HFFc6 (cell line): ENCODE measurements at regions not wholly inside any gene's neighbourhood (a gene's known extent, or its start where the extent isn't known, plus 50 kb on each side); places are given as distances from the start of the nearest gene placed in this dataset.

ENCODE experiments used
- DNase-seq: peaks from one replicate; pipeline ENCODE4 v3.0.0-alpha.2; 2018
- H3K27ac Mint-ChIP-seq: 2 replicates; pipeline ENCODE4 v1.8.0; 2020; ENCODE audit warnings: mild to moderate bottlenecking, mixed read lengths
- H3K27me3 Mint-ChIP-seq: 2 replicates; pipeline ENCODE4 v1.8.0; 2021; ENCODE audit warnings: mild to moderate bottlenecking, moderate library complexity, mixed read lengths; ENCODE audit not compliant: insufficient read depth
- H3K36me3 Mint-ChIP-seq: 2 replicates; pipeline ENCODE4 v1.8.0; 2021; ENCODE audit warnings: low read depth, mixed read lengths
- H3K4me1 Mint-ChIP-seq: 2 replicates; pipeline ENCODE4 v1.8.0; 2020; ENCODE audit warnings: low read depth, mixed read lengths
- H3K4me3 Mint-ChIP-seq: 2 replicates; pipeline ENCODE4 v1.8.0; 2020; ENCODE audit warnings: mild to moderate bottlenecking, moderate library complexity, mixed read lengths
- H3K9me3 Mint-ChIP-seq: 2 replicates; pipeline ENCODE4 v1.8.0; 2020; ENCODE audit warnings: mild to moderate bottlenecking, mixed read lengths
- CTCF ChIP-seq: fragments of 200-600 bp; sonication (generic); IDR thresholded peaks from 2 replicates; pipeline ENCODE4 v1.5.0; 2021; ENCODE audit warnings: antibody characterized with exemption, mild to moderate bottlenecking

- no peak for DNase-seq
- no peaks in the 10 kb centered on the region for H3K9me3 Mint-ChIP-seq
- H3K27ac Mint-ChIP-seq: no peak overlapping the region
- H3K27me3 Mint-ChIP-seq: peaks cover 20% of the 10 kb centered on the region
- H3K36me3 Mint-ChIP-seq: no peaks in the 10 kb centered on the region
- H3K4me1 Mint-ChIP-seq: no peaks in the 10 kb centered on the region
- no peak for TF ChIP-seq CTCF
- no peak overlapping the region for H3K4me3 Mint-ChIP-seq
These were observed 241.4 kb upstream of the PODXL start for GRCh38 chr7:131797841-131798240.

GRCh38 chr7:131795400-131795799, 239.0 kb upstream of the PODXL start:
- no peak overlapping the region for H3K27ac Mint-ChIP-seq
- H3K36me3 Mint-ChIP-seq: no peaks in the 10 kb centered on the region
- no peak overlapping the region for H3K4me3 Mint-ChIP-seq
- no peaks in the 10 kb centered on the region for H3K4me1 Mint-ChIP-seq
- no peak for TF ChIP-seq CTCF
- no peaks in the 10 kb centered on the region for H3K9me3 Mint-ChIP-seq
- DNase-seq: no peak
- peaks cover 13% of the 10 kb centered on the region for H3K27me3 Mint-ChIP-seq

GRCh38 chr7:131792311-131792710, 235.9 kb upstream of the PODXL start:
- H3K4me3 Mint-ChIP-seq: no peak overlapping the region
- peaks cover 11% of the 10 kb centered on the region; the same call in 1 of the 2 replicates for H3K27me3 Mint-ChIP-seq

GRCh38 chr7:131787101-131787500, 230.7 kb upstream of the PODXL start:
- Mint-ChIP-seq H3K9me3 (no peaks in the 10 kb centered on the region), H3K4me3 (no peak overlapping the region), H3K27me3 (peaks cover 8% of the 10 kb centered on the region), H3K27ac (no peak overlapping the region), H3K36me3 (no peaks in the 10 kb centered on the region), H3K4me1 (no peaks in the 10 kb centered on the region)
- no peak for TF ChIP-seq CTCF
- DNase-seq: no peak

More at GRCh38 chr7:131792311-131792710, 235.9 kb upstream of the PODXL start:
- Mint-ChIP-seq H3K27ac (no peak overlapping the region), H3K4me1 (no peaks in the 10 kb centered on the region), H3K36me3 (no peaks in the 10 kb centered on the region), H3K9me3 (no peaks in the 10 kb centered on the region)
- no peak for DNase-seq
- no peak for TF ChIP-seq CTCF

- Mint-ChIP-seq H3K4me1 (no peaks in the 10 kb centered on the region), H3K4me3 (no peak overlapping the region), H3K9me3 (no peaks in the 10 kb centered on the region), H3K36me3 (no peaks in the 10 kb centered on the region), H3K27me3 (peaks cover 9% of the 10 kb centered on the region), H3K27ac (no peak overlapping the region)
- no peak for TF ChIP-seq CTCF
- no peak for DNase-seq
These were observed 229.8 kb upstream of the PODXL start for GRCh38 chr7:131786204-131786603.

GRCh38 chr7:131778601-131779000, 222.2 kb upstream of the PODXL start:
- H3K27ac Mint-ChIP-seq: no peak overlapping the region
- peaks cover 4% of the 10 kb centered on the region; the same call in 1 of the 2 replicates for H3K27me3 Mint-ChIP-seq
- DNase-seq: no peak
- H3K9me3 Mint-ChIP-seq: no peaks in the 10 kb centered on the region
- no peak overlapping the region for H3K4me3 Mint-ChIP-seq
- H3K36me3 Mint-ChIP-seq: no peaks in the 10 kb centered on the region
- TF ChIP-seq CTCF: no peak
- peaks cover 6% of the 10 kb centered on the region; the same call in 1 of the 2 replicates for H3K4me1 Mint-ChIP-seq
